BJ (cell line): ENCODE measurements at regions not wholly inside any gene's neighbourhood (a gene's known extent, or its start where the extent isn't known, plus 50 kb on each side); places are given as distances from the start of the nearest gene placed in this dataset.

Experiments used
- CTCF ChIA-PET: fragments of 350-600 bp; formaldehyde crosslinking; extraction: SDS; loops from one replicate; lab custom pipeline; 2021; ENCODE audit warnings: antibody characterized with exemption, inconsistent platforms; lab: Yijun Ruan, JAX
- POLR2A ChIA-PET: fragments of 300-600 bp; sonication (Branson Sonifier 250); formaldehyde crosslinking; extraction: SDS; loops from one replicate; lab custom pipeline; 2021; ENCODE audit warnings: antibody characterized with exemption; lab: Charles Lee
- DNase-seq: peaks from one replicate; pipeline ENCODE4 v3.0.0-alpha.2; 2011; ENCODE audit warnings: low read depth
- H3K27me3 ChIP-seq: 2 replicates; pipeline ENCODE4 v1.6.0; 2011; ENCODE audit warnings: low read length; ENCODE audit not compliant: control insufficient read depth, insufficient read depth
- H3K36me3 ChIP-seq: 2 replicates; pipeline ENCODE4 v1.5.1; 2011; ENCODE audit warnings: low read length; ENCODE audit not compliant: control insufficient read depth, insufficient read depth
- H3K4me3 ChIP-seq: 2 replicates; pipeline ENCODE4 v1.5.1; 2011; ENCODE audit warnings: low read depth, mild to moderate bottlenecking, control low read depth, low read length
- TF ChIP-seq, protein P1 (sequence below): IDR thresholded peaks from 2 replicates; pipeline ENCODE4 v1.5.1; 2011; ENCODE audit warnings: low read depth, mild to moderate bottlenecking, control low read depth, inconsistent platforms, low read length, moderate library complexity; ENCODE audit not compliant: insufficient read depth

DNA sequence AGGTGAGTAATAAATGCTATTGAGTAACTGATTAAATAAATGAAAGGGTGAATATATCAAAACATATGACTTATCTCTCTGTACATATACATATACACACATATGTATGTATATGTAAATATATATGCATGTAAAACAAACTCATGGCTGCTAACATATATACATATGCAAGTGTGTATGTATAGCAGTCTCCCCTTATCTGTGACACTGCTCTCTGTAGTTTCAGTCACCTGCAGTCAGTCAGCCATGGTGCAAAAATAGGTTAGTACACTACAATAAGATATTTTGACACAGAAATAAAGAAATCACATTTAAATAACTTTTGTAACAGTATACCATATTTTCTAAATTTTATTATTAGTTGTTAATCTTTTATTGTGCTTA is 467.4 kb downstream of the EPHA5 start:
- DNase-seq: no peak
- TF ChIP-seq, protein P1, sequence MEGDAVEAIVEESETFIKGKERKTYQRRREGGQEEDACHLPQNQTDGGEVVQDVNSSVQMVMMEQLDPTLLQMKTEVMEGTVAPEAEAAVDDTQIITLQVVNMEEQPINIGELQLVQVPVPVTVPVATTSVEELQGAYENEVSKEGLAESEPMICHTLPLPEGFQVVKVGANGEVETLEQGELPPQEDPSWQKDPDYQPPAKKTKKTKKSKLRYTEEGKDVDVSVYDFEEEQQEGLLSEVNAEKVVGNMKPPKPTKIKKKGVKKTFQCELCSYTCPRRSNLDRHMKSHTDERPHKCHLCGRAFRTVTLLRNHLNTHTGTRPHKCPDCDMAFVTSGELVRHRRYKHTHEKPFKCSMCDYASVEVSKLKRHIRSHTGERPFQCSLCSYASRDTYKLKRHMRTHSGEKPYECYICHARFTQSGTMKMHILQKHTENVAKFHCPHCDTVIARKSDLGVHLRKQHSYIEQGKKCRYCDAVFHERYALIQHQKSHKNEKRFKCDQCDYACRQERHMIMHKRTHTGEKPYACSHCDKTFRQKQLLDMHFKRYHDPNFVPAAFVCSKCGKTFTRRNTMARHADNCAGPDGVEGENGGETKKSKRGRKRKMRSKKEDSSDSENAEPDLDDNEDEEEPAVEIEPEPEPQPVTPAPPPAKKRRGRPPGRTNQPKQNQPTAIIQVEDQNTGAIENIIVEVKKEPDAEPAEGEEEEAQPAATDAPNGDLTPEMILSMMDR: no peak
- no peaks in the 10 kb centered on the region for H3K36me3 ChIP-seq
- no peak overlapping the region for H3K4me3 ChIP-seq
- POLR2A ChIA-PET: no interaction called here
- no peaks in the 10 kb centered on the region for H3K27me3 ChIP-seq
- CTCF ChIA-PET: no interaction called here

DNA sequence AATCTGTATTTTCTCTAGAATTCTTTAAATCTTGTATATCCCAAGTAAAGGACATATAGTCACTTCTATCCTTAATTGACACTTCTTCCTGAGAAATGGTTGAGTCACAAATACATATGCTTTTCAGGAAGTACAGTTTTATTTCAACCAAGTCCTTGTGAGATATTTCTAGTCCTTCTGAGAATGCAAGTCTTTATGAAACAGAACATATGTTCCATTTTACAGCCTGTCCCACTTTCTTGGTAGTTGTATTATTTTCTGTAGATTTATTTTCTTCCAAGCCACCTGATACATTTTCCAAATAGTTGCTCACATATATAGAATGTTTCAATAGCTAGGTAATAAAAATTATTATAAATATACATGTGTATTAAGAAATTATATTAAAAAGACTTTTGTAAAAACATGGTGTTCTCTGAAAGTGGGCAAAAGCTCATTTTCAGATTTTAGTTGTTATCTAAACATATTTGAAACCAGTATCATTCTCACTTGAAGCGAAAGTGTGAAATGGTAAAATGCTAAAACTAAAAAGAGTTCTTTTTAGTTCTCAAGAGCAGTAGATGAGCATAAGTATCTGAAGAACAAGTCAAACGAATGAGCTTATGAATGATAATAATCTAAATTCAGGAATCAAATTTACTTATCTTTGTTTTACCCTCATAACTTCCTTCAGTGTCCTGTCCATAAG is 468.0 kb downstream of the EPHA5 start:
- TF ChIP-seq, protein P1: no peak
- Histone ChIP-seq H3K27me3 (no peaks in the 10 kb centered on the region), H3K4me3 (no peak overlapping the region), H3K36me3 (no peaks in the 10 kb centered on the region)
- CTCF ChIA-PET: no interaction called here
- DNase-seq: no peak
- POLR2A ChIA-PET: no interaction called here

DNA sequence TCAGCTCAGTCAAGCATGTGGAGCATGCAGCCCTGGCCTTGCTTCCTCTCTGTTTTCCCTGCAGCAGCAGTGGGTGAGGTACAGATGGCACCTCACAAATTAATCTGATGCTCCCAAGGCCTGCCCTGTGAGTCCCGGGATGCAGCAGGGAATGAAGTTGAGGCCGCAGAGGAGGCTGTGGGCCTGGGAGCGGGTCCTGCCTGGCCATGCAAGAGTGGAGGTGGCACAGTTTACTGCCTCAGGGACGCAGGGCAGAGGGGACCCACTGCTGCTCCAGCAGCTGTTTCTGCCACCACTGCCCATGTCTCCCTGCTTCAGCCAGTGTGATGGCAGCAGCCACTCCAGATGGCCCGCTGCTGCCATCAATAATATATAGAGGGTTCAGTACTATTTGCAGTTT is 474.6 kb downstream of the EPHA5 start:
- ChIA-PET CTCF (no interaction called here), POLR2A (no interaction called here)
- DNase-seq: no peak
- Histone ChIP-seq H3K27me3 (no peaks in the 10 kb centered on the region), H3K36me3 (no peaks in the 10 kb centered on the region), H3K4me3 (no peak overlapping the region)
- TF ChIP-seq, protein P1: no peak

DNA sequence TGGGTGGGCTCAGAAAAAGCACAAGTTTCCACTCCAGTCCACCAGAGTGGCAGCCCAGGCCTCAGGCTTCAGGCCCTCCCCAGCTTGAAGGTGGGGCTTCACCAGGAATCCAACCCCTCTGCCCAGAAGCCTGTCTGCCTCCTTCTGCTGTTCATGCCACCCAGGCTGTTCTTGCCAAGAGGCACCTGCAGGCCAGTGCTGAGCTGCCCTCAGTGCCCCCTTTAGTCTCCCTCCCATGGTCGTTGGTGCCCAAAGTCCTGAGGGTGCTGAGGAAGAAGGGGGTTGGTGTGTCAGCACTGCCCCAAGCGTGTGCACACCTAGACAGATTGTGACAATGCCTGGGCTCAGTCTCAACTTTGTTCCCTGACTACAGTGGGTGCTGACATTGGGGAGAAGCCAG is 475.3 kb downstream of the EPHA5 start:
- ChIA-PET POLR2A (no interaction called here), CTCF (no interaction called here)
- Histone ChIP-seq H3K4me3 (no peak overlapping the region), H3K36me3 (no peaks in the 10 kb centered on the region), H3K27me3 (no peaks in the 10 kb centered on the region)
- TF ChIP-seq, protein P1: no peak
- no peak for DNase-seq

DNA sequence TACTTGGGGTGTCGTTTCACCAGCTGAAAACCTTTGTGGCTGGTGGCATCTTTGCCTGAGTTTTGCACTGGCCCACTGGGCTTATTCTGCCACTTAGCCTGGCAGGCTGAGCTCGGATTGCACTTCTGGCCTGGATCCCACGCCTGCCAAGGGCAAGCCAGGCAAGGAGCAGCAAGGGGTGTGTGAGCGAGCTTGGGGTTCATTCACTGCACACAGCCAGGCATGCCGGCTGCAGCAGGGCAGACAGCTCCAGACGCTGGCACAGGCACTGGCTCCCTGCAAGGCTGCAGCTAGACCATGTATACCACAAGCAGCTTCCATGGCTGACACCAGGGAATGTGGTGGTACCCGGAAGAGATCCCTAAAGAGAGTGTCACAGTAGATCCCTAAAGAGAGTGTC is 476.3 kb downstream of the EPHA5 start:
- H3K36me3 ChIP-seq: no peaks in the 10 kb centered on the region
- POLR2A ChIA-PET: no interaction called here
- DNase-seq: no peak
- CTCF ChIA-PET: no interaction called here
- no peak overlapping the region for H3K4me3 ChIP-seq
- H3K27me3 ChIP-seq: no peaks in the 10 kb centered on the region
- TF ChIP-seq, protein P1: no peak
